GM23338 (cell line): ENCODE measurements at regions not wholly inside any gene's neighbourhood (a gene's known extent, or its start where the extent isn't known, plus 50 kb on each side); places are given as distances from the start of the nearest gene placed in this dataset.

Experiments used
- ATAC-seq: fragments of 200-7000 bp; cut with Tn5 transposase; 3 replicates; pipeline ENCODE4 v1.9.1; 2020
- DNase-seq: peaks from one replicate; pipeline ENCODE4 v3.0.0-alpha.2; 2015; ENCODE audit warnings: low spot score
- H2AFZ ChIP-seq: fragments of 200-600 bp; sonication (generic); 2 replicates; pipeline ENCODE4 v1.8.0; 2016; ENCODE audit warnings: antibody characterized with exemption, mild to moderate bottlenecking, moderate library complexity
- H3F3A ChIP-seq: fragments of 200-600 bp; sonication (generic); replicated peaks from 2 replicates; pipeline ENCODE4 v1.8.0; 2017; ENCODE audit warnings: antibody characterized with exemption, mixed run types, low read depth
- H3K27ac ChIP-seq: fragments of 200-600 bp; sonication (generic); 2 replicates; pipeline ENCODE4 v1.6.1; 2016; ENCODE audit warnings: low read depth
- H3K27me3 ChIP-seq: fragments of 200-600 bp; sonication (generic); 2 replicates; pipeline ENCODE4 v1.8.0; 2016; ENCODE audit warnings: mild to moderate bottlenecking, mixed run types, moderate library complexity; ENCODE audit not compliant: insufficient read depth
- H3K36me3 ChIP-seq: fragments of 200-600 bp; sonication (generic); 2 replicates; pipeline ENCODE4 v1.8.0; 2016; ENCODE audit warnings: mild to moderate bottlenecking; ENCODE audit not compliant: insufficient read depth
- H3K4me1 ChIP-seq: fragments of 200-600 bp; sonication (generic); 2 replicates; pipeline ENCODE4 v1.8.0; 2016; ENCODE audit warnings: mild to moderate bottlenecking, moderate library complexity; ENCODE audit not compliant: insufficient read depth
- H3K4me2 ChIP-seq: fragments of 200-600 bp; sonication (generic); 2 replicates; pipeline ENCODE4 v1.7.1; 2017; ENCODE audit warnings: mixed run types
- H3K4me3 ChIP-seq: fragments of 200-600 bp; sonication (generic); 2 replicates; pipeline ENCODE4 v1.6.1; 2016; ENCODE audit warnings: mixed run types
- H3K79me2 ChIP-seq: fragments of 200-600 bp; sonication (generic); replicated peaks from 2 replicates; pipeline ENCODE4 v1.8.0; 2017; ENCODE audit warnings: mild to moderate bottlenecking; ENCODE audit not compliant: insufficient read depth
- H3K9me2 ChIP-seq: fragments of 200-600 bp; sonication (generic); 2 replicates; pipeline ENCODE4 v1.8.0; 2017; ENCODE audit not compliant: insufficient read depth
- H4K20me1 ChIP-seq: fragments of 200-600 bp; sonication (generic); replicated peaks from 2 replicates; pipeline ENCODE4 v1.8.0; 2017; ENCODE audit warnings: mild to moderate bottlenecking; ENCODE audit not compliant: insufficient read depth
- H3K27ac Mint-ChIP-seq: 2 replicates; pipeline ENCODE4 v1.8.0; 2020; ENCODE audit warnings: inconsistent platforms, mild to moderate bottlenecking, moderate library complexity, mixed read lengths
- H3K27me3 Mint-ChIP-seq: 3 replicates; pipeline ENCODE4 v1.8.0; 2022; ENCODE audit warnings: low read depth, mild to moderate bottlenecking, moderate library complexity, mixed read lengths, inconsistent platforms; ENCODE audit not compliant: insufficient read depth, poor library complexity
- H3K36me3 Mint-ChIP-seq: 3 replicates; pipeline ENCODE4 v1.8.0; 2021; ENCODE audit warnings: low read depth, mild to moderate bottlenecking, inconsistent platforms, moderate library complexity, mixed read lengths
- H3K4me1 Mint-ChIP-seq: 3 replicates; pipeline ENCODE4 v1.8.0; 2020; ENCODE audit warnings: mild to moderate bottlenecking, inconsistent platforms, mixed read lengths
- H3K4me3 Mint-ChIP-seq: 3 replicates; pipeline ENCODE4 v1.8.0; 2021; ENCODE audit warnings: moderate library complexity, mild to moderate bottlenecking, inconsistent platforms, mixed read lengths
- H3K9me3 Mint-ChIP-seq: 3 replicates; pipeline ENCODE4 v1.8.0; 2020; ENCODE audit warnings: moderate library complexity, mild to moderate bottlenecking, inconsistent platforms, mixed read lengths
- CREB1 ChIP-seq: fragments of 250-450 bp; sonication (Bioruptor Pico); IDR thresholded peaks from 2 replicates; pipeline ENCODE4 v1.5.0; 2020; ENCODE audit warnings: low read depth, mild to moderate bottlenecking, moderate library complexity
- EZH2 ChIP-seq: fragments of 200-600 bp; sonication (generic); IDR thresholded peaks from one replicate; pipeline ENCODE4 v1.8.0; 2017; ENCODE audit warnings: antibody characterized with exemption, mild to moderate bottlenecking, low read depth; ENCODE audit not compliant: unreplicated experiment
- EZH2phosphoT487 ChIP-seq: fragments of 200-600 bp; sonication (generic); IDR thresholded peaks from one replicate; pipeline ENCODE4 v1.8.1; 2018; ENCODE audit warnings: antibody characterized with exemption; ENCODE audit not compliant: unreplicated experiment
- JUNB ChIP-seq: IDR thresholded peaks from one replicate; pipeline ENCODE4 v1.6.1; 2016; ENCODE audit warnings: antibody characterized with exemption; ENCODE audit not compliant: unreplicated experiment
- NANOG ChIP-seq: IDR thresholded peaks from 2 replicates; pipeline ENCODE4 v1.6.1; 2016; ENCODE audit warnings: antibody characterized with exemption, borderline replicate concordance
- POLR2AphosphoS5 ChIP-seq: IDR thresholded peaks from 2 replicates; pipeline ENCODE4 v1.6.1; 2016; ENCODE audit warnings: antibody characterized with exemption, low read depth
- STAT1 ChIP-seq: IDR thresholded peaks from one replicate; pipeline ENCODE4 v1.6.1; 2016; ENCODE audit warnings: antibody characterized with exemption; ENCODE audit not compliant: unreplicated experiment
- ZNF114 ChIP-seq: fragments of 250-450 bp; sonication (Bioruptor Pico); IDR thresholded peaks from 2 replicates; pipeline ENCODE4 v1.5.0; 2020; ENCODE audit warnings: mild to moderate bottlenecking, moderate library complexity
- ZNF331 ChIP-seq: fragments of 250-450 bp; sonication (Bioruptor Pico); IDR thresholded peaks from 2 replicates; pipeline ENCODE4 v1.5.0; 2020; ENCODE audit warnings: low read depth, mild to moderate bottlenecking, moderate library complexity
- ZNF462 ChIP-seq: fragments of 250-450 bp; sonication (Bioruptor Pico); IDR thresholded peaks from 2 replicates; pipeline ENCODE4 v1.5.0; 2020; ENCODE audit warnings: mild to moderate bottlenecking, moderate library complexity
- TF ChIP-seq, protein P1 (sequence below): IDR thresholded peaks from one replicate; pipeline ENCODE4 v1.6.1; 2018; ENCODE audit warnings: antibody characterized with exemption; ENCODE audit not compliant: unreplicated experiment
- TF ChIP-seq, protein P2 (sequence below), 2 experiments: fragments of 200-600 bp in 1 of 2; sonication (generic) in 1 of 2; conservative IDR thresholded peaks; 2 replicates each; pipeline versions ENCODE4 v1.5.1 to v1.6.1; 2016 to 2017; ENCODE audit warnings: antibody characterized with exemption in 2 of 2, low read depth in 2 of 2, mild to moderate bottlenecking in 2 of 2, moderate library complexity in 1 of 2
- TF ChIP-seq, protein P3 (sequence below): IDR thresholded peaks from 2 replicates; pipeline ENCODE4 v1.6.1; 2016; ENCODE audit warnings: antibody characterized with exemption

DNA sequence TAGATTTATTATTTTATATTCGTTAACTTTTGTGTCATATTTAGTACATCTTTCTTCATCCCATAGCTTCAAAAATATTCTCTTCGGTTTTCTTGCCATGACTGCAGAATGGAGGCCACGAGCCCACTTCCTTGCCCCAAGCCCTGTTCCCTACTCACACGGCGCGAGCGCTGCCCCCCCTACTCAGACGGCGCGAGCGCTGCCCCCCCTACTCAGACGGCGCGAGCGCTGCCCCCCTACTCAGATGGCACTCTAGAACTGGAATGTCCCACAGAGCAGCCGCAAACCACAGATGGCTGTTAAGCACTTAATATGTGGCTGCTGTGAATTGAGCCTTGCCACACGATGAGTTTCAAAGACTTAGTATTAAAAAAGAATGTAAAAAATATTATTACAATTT, 102.2 kb upstream of the PEG3 start:
- H3K27me3 ChIP-seq: no peaks in the 10 kb centered on the region
- H3K4me1 Mint-ChIP-seq: no peaks in the 10 kb centered on the region
- peaks cover 49% of the 10 kb centered on the region for H3K36me3 Mint-ChIP-seq
- H3K79me2 ChIP-seq: no peaks in the 10 kb centered on the region
- no peak overlapping the region for H3K27ac Mint-ChIP-seq
- no peak overlapping the region for H2AFZ ChIP-seq
- H3K27me3 Mint-ChIP-seq: no peaks in the 10 kb centered on the region
- no peak overlapping the region for H3K4me2 ChIP-seq
- H4K20me1 ChIP-seq: no peaks in the 10 kb centered on the region
- peaks cover 44% of the 10 kb centered on the region for H3K9me3 Mint-ChIP-seq
- H3K4me1 ChIP-seq: no peaks in the 10 kb centered on the region
- H3K4me3 Mint-ChIP-seq: no peak overlapping the region
- TF ChIP-seq, protein P1, sequence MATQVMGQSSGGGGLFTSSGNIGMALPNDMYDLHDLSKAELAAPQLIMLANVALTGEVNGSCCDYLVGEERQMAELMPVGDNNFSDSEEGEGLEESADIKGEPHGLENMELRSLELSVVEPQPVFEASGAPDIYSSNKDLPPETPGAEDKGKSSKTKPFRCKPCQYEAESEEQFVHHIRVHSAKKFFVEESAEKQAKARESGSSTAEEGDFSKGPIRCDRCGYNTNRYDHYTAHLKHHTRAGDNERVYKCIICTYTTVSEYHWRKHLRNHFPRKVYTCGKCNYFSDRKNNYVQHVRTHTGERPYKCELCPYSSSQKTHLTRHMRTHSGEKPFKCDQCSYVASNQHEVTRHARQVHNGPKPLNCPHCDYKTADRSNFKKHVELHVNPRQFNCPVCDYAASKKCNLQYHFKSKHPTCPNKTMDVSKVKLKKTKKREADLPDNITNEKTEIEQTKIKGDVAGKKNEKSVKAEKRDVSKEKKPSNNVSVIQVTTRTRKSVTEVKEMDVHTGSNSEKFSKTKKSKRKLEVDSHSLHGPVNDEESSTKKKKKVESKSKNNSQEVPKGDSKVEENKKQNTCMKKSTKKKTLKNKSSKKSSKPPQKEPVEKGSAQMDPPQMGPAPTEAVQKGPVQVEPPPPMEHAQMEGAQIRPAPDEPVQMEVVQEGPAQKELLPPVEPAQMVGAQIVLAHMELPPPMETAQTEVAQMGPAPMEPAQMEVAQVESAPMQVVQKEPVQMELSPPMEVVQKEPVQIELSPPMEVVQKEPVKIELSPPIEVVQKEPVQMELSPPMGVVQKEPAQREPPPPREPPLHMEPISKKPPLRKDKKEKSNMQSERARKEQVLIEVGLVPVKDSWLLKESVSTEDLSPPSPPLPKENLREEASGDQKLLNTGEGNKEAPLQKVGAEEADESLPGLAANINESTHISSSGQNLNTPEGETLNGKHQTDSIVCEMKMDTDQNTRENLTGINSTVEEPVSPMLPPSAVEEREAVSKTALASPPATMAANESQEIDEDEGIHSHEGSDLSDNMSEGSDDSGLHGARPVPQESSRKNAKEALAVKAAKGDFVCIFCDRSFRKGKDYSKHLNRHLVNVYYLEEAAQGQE: no peak
- TF ChIP-seq, protein P2, sequence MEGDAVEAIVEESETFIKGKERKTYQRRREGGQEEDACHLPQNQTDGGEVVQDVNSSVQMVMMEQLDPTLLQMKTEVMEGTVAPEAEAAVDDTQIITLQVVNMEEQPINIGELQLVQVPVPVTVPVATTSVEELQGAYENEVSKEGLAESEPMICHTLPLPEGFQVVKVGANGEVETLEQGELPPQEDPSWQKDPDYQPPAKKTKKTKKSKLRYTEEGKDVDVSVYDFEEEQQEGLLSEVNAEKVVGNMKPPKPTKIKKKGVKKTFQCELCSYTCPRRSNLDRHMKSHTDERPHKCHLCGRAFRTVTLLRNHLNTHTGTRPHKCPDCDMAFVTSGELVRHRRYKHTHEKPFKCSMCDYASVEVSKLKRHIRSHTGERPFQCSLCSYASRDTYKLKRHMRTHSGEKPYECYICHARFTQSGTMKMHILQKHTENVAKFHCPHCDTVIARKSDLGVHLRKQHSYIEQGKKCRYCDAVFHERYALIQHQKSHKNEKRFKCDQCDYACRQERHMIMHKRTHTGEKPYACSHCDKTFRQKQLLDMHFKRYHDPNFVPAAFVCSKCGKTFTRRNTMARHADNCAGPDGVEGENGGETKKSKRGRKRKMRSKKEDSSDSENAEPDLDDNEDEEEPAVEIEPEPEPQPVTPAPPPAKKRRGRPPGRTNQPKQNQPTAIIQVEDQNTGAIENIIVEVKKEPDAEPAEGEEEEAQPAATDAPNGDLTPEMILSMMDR (conservative IDR thresholded peaks at IDR 0.05; ENCODE audit: low read depth in 2 of 2): no peak
- TF ChIP-seq POLR2AphosphoS5 (no peak), STAT1 (no peak), CREB1 (CRISPR knock-in tag) (no peak), ZNF114 (CRISPR knock-in tag) (no peak), ZNF462 (CRISPR knock-in tag) (no peak), EZH2 (no peak), EZH2phosphoT487 (no peak), JUNB (no peak), ZNF331 (CRISPR knock-in tag) (no peak), NANOG (no peak)
- TF ChIP-seq, protein P3, sequence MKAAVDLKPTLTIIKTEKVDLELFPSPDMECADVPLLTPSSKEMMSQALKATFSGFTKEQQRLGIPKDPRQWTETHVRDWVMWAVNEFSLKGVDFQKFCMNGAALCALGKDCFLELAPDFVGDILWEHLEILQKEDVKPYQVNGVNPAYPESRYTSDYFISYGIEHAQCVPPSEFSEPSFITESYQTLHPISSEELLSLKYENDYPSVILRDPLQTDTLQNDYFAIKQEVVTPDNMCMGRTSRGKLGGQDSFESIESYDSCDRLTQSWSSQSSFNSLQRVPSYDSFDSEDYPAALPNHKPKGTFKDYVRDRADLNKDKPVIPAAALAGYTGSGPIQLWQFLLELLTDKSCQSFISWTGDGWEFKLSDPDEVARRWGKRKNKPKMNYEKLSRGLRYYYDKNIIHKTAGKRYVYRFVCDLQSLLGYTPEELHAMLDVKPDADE: no peak
- H3K27ac ChIP-seq: no peak overlapping the region
- H3K4me3 ChIP-seq: no peak overlapping the region
- H3K36me3 ChIP-seq: peaks cover 7% of the 10 kb centered on the region; the same call in 1 of the 2 replicates
- no peaks in the 10 kb centered on the region for H3K9me2 ChIP-seq
- H3F3A ChIP-seq: no peaks in the 10 kb centered on the region
- ATAC-seq (no peak), DNase-seq (no peak)
